GM12865 (cell line): ENCODE measurements at regions not wholly inside any gene's neighbourhood (a gene's known extent, or its start where the extent isn't known, plus 50 kb on each side); places are given as distances from the start of the nearest gene placed in this dataset.

Experiments
- DNase-seq: peaks from one replicate; pipeline ENCODE4 v3.0.0; 2010; ENCODE audit warnings: low read depth
- H3K4me3 ChIP-seq: 2 replicates; pipeline ENCODE4 v1.5.1; 2011; ENCODE audit warnings: mild to moderate bottlenecking, low read depth, low read length, control low read depth
- CTCF ChIP-seq: IDR thresholded peaks from 2 replicates; pipeline ENCODE4 v1.5.1; 2011; ENCODE audit warnings: low read length, control low read depth, low read depth, inconsistent platforms; ENCODE audit not compliant: insufficient read depth; ENCODE audit errors: missing control alignments

- no peak for DNase-seq
- TF ChIP-seq CTCF: no peak
- H3K4me3 ChIP-seq: no peak overlapping the region
Measured at GRCh38 chr7:20865684-20866083, 79.0 kb upstream of the SP8 start.

GRCh38 chr7:20870977-20871376 is 84.3 kb upstream of the SP8 start:
- H3K4me3 ChIP-seq: no peak overlapping the region
- TF ChIP-seq CTCF: no peak
- DNase-seq: no peak

GRCh38 chr7:20892776-20893175 is 106.1 kb upstream of the SP8 start:
- no peak overlapping the region for H3K4me3 ChIP-seq
- DNase-seq: no peak
- no peak for TF ChIP-seq CTCF

- TF ChIP-seq CTCF: no peak
- DNase-seq: no peak
- H3K4me3 ChIP-seq: no peak overlapping the region
Measured at GRCh38 chr7:20894806-20895205, 108.1 kb upstream of the SP8 start.

GRCh38 chr7:20895563-20895962 is 108.9 kb upstream of the SP8 start:
- no peak for DNase-seq
- H3K4me3 ChIP-seq: no peak overlapping the region
- TF ChIP-seq CTCF: no peak

- H3K4me3 ChIP-seq: no peak overlapping the region
- no peak for DNase-seq
- TF ChIP-seq CTCF: no peak
Measured at GRCh38 chr7:20896996-20897395, 110.3 kb upstream of the SP8 start.

- TF ChIP-seq CTCF: no peak
- H3K4me3 ChIP-seq: no peak overlapping the region
- DNase-seq: no peak
Measured at GRCh38 chr7:20906801-20907453, 120.2 kb upstream of the SP8 start.
